Ishikawa (cell line): ENCODE measurements at regions not wholly inside any gene's neighbourhood (a gene's known extent, or its start where the extent isn't known, plus 50 kb on each side); places are given as distances from the start of the nearest gene placed in this dataset.

Source experiments
- CEBPB ChIP-seq: IDR thresholded peaks from 2 replicates; pipeline ENCODE4 v1.6.1; 2012
- CREB1 ChIP-seq: IDR thresholded peaks from 2 replicates; pipeline ENCODE4 v1.6.1; 2012; ENCODE audit warnings: low read depth
- EGR1 ChIP-seq: IDR thresholded peaks from 2 replicates; pipeline ENCODE4 v1.6.1; 2012
- EP300 ChIP-seq: IDR thresholded peaks from 2 replicates; pipeline ENCODE4 v1.6.1; 2012; ENCODE audit warnings: borderline replicate concordance
- FOXM1 ChIP-seq: IDR thresholded peaks from 2 replicates; pipeline ENCODE4 v1.6.1; 2012; ENCODE audit warnings: low read depth, borderline replicate concordance
- MAX ChIP-seq: IDR thresholded peaks from 2 replicates; pipeline ENCODE4 v1.6.1; 2012
- NFIC ChIP-seq: IDR thresholded peaks from 2 replicates; pipeline ENCODE4 v1.6.1; 2012
- RAD21 ChIP-seq: IDR thresholded peaks from 2 replicates; pipeline ENCODE4 v1.6.1; 2012; ENCODE audit warnings: low read depth
- REST ChIP-seq: IDR thresholded peaks from 2 replicates; pipeline ENCODE4 v1.6.1; 2012; ENCODE audit warnings: low read depth, mild to moderate bottlenecking
- TAF1 ChIP-seq: IDR thresholded peaks from 2 replicates; pipeline ENCODE4 v1.6.1; 2012; ENCODE audit warnings: low read depth, mild to moderate bottlenecking
- TCF12 ChIP-seq: IDR thresholded peaks from 2 replicates; pipeline ENCODE4 v1.6.1; 2012; ENCODE audit warnings: low read depth
- TEAD4 ChIP-seq: IDR thresholded peaks from 2 replicates; pipeline ENCODE4 v1.6.1; 2012
- USF1 ChIP-seq: IDR thresholded peaks from 2 replicates; pipeline ENCODE4 v1.6.1; 2012
- YY1 ChIP-seq: IDR thresholded peaks from 2 replicates; pipeline ENCODE4 v1.6.1; 2012; ENCODE audit warnings: low read depth
- ZBTB7A ChIP-seq: IDR thresholded peaks from 2 replicates; pipeline ENCODE4 v1.6.1; 2012; ENCODE audit warnings: low read depth

GRCh38 chr2:146950361-146950760 lies 894.5 kb upstream of the ACVR2A start:
- no peak for TF ChIP-seq YY1
- TF ChIP-seq MAX = no peak
- no peak for TF ChIP-seq FOXM1

GRCh38 chr2:146949400-146949799 lies 895.4 kb upstream of the ACVR2A start:
- TF ChIP-seq EGR1 (no peak), ZBTB7A (no peak), YY1 (no peak), REST (no peak), CREB1 (no peak), EP300 (no peak), FOXM1 (no peak), NFIC (no peak), USF1 (no peak), TAF1 (no peak), TCF12 (no peak), TEAD4 (no peak), CEBPB (no peak), RAD21 (no peak)

- no peak for TF ChIP-seq CEBPB
- no peak for TF ChIP-seq FOXM1
- no peak for TF ChIP-seq CREB1
These were observed 900.2 kb upstream of the ACVR2A start for GRCh38 chr2:146944601-146945000.

- TF ChIP-seq ZBTB7A (no peak), TEAD4 (no peak), EP300 (no peak), USF1 (no peak), TCF12 (no peak)
These were observed 904.7 kb upstream of the ACVR2A start for GRCh38 chr2:146939991-146940685.

- TF ChIP-seq FOXM1 (no peak), ZBTB7A (no peak), USF1 (no peak), REST (no peak), TAF1 (no peak), TEAD4 (no peak), TCF12 (no peak)
These were observed 909.9 kb upstream of the ACVR2A start for GRCh38 chr2:146934921-146935320.

GRCh38 chr2:146931109-146931508 lies 913.7 kb upstream of the ACVR2A start:
- TF ChIP-seq REST (no peak), RAD21 (no peak)
